ENCODE measurements at regions not wholly inside any gene's neighbourhood (a gene's known extent, or its start where the extent isn't known, plus 50 kb on each side); places are given as distances from the start of the nearest gene placed in this dataset.

GRCh38 chr3:184481984-184482671, 79.5 kb upstream of the EPHB3 start:
- H3K9me3 Mint-ChIP-seq: no peaks in the 10 kb centered on the region
- H3K27ac ChIP-seq (ENCODE audit: low read depth, low read length): no peak overlapping the region
- WGBS, 2 experiments (ENCODE audit: insufficient coverage in 1 of 2, insufficient read length in 1 of 2): 82 to 92% methylated on average over 6 to 7 of the region's 7 CpGs
- no peaks in the 10 kb centered on the region for H3K4me1 Mint-ChIP-seq
- peaks cover 3% of the 10 kb centered on the region for H3K27me3 Mint-ChIP-seq (ENCODE audit: insufficient read depth)
- no peak overlapping the region for H3K4me3 Mint-ChIP-seq
- no peaks in the 10 kb centered on the region for H3K36me3 Mint-ChIP-seq (ENCODE audit: low read depth)
- H3K9me3 ChIP-seq (ENCODE audit: control insufficient read depth, low read length): no peaks in the 10 kb centered on the region
- H3K9ac ChIP-seq (ENCODE audit: extremely low read depth, low read length, poor library complexity, severe bottlenecking): no peak overlapping the region
- no peak for DNase-seq
- no peak overlapping the region for H3K27ac Mint-ChIP-seq
- H3K36me3 ChIP-seq (ENCODE audit: control insufficient read depth, insufficient read depth, low read length): no peaks in the 10 kb centered on the region
- no peak for TF ChIP-seq CTCF (conservative IDR thresholded peaks at IDR 0.05)
- H3K27me3 ChIP-seq (ENCODE audit: control insufficient read depth, insufficient read depth, low read length, poor library complexity, severe bottlenecking): no peaks in the 10 kb centered on the region
- no peak overlapping the region for H3K4me3 ChIP-seq (ENCODE audit: low read length)
- no peaks in the 10 kb centered on the region for H3K4me1 ChIP-seq (ENCODE audit: control insufficient read depth, insufficient read depth, low read length)

- no peak for DNase-seq
- 63% methylated on average over 2 of the region's 2 CpGs; no CpG with 5 or more reads in 1 of the 2 experiments for WGBS, 2 experiments (ENCODE audit: insufficient coverage in 1 of 2, insufficient read length in 1 of 2)
- Mint-ChIP-seq H3K27me3 (ENCODE audit: insufficient read depth) (peaks cover 25% of the 10 kb centered on the region), H3K27ac (no peak overlapping the region), H3K4me3 (no peak overlapping the region), H3K36me3 (ENCODE audit: low read depth) (no peaks in the 10 kb centered on the region), H3K9me3 (no peaks in the 10 kb centered on the region), H3K4me1 (no peaks in the 10 kb centered on the region)
- Histone ChIP-seq H3K27me3 (ENCODE audit: control insufficient read depth, insufficient read depth, low read length, poor library complexity, severe bottlenecking) (peaks cover 6% of the 10 kb centered on the region), H3K4me1 (ENCODE audit: control insufficient read depth, insufficient read depth, low read length) (no peaks in the 10 kb centered on the region), H3K4me3 (ENCODE audit: low read length) (no peak overlapping the region), H3K9me3 (ENCODE audit: control insufficient read depth, low read length) (no peaks in the 10 kb centered on the region), H3K36me3 (ENCODE audit: control insufficient read depth, insufficient read depth, low read length) (no peaks in the 10 kb centered on the region), H3K27ac (ENCODE audit: low read depth, low read length) (no peak overlapping the region), H3K9ac (ENCODE audit: extremely low read depth, low read length, poor library complexity, severe bottlenecking) (no peak overlapping the region)
- no peak for TF ChIP-seq CTCF (conservative IDR thresholded peaks at IDR 0.05)
Observed at GRCh38 chr3:184485241-184485640, 76.3 kb upstream of the EPHB3 start.

GRCh38 chr3:184485906-184486305, 75.7 kb upstream of the EPHB3 start:
- H3K4me3 Mint-ChIP-seq: no peak overlapping the region
- Histone ChIP-seq H3K9ac (ENCODE audit: extremely low read depth, low read length, poor library complexity, severe bottlenecking) (no peak overlapping the region), H3K36me3 (ENCODE audit: control insufficient read depth, insufficient read depth, low read length) (no peaks in the 10 kb centered on the region), H3K4me3 (ENCODE audit: low read length) (no peak overlapping the region), H3K4me1 (ENCODE audit: control insufficient read depth, insufficient read depth, low read length) (no peaks in the 10 kb centered on the region), H3K27ac (ENCODE audit: low read depth, low read length) (no peak overlapping the region), H3K9me3 (ENCODE audit: control insufficient read depth, low read length) (no peaks in the 10 kb centered on the region), H3K27me3 (ENCODE audit: control insufficient read depth, insufficient read depth, low read length, poor library complexity, severe bottlenecking) (peaks cover 6% of the 10 kb centered on the region)
- H3K9me3 Mint-ChIP-seq: no peaks in the 10 kb centered on the region
- H3K4me1 Mint-ChIP-seq: no peaks in the 10 kb centered on the region
- peaks cover 31% of the 10 kb centered on the region for H3K27me3 Mint-ChIP-seq (ENCODE audit: insufficient read depth)
- no peak for DNase-seq
- H3K27ac Mint-ChIP-seq: no peak overlapping the region
- 89 to 91% methylated on average over 2 to 3 of the region's 3 CpGs for WGBS, 2 experiments (ENCODE audit: insufficient coverage in 1 of 2, insufficient read length in 1 of 2)
- no peak for TF ChIP-seq CTCF (conservative IDR thresholded peaks at IDR 0.05)
- no peaks in the 10 kb centered on the region for H3K36me3 Mint-ChIP-seq (ENCODE audit: low read depth)
